Activated CD8-positive, alpha-beta T cell treated with anti-CD3 and anti-CD28 coated beads for 36 hours (primary cell): ENCODE measurements at regions not wholly inside any gene's neighbourhood (a gene's known extent, or its start where the extent isn't known, plus 50 kb on each side); places are given as distances from the start of the nearest gene placed in this dataset.
A peak's percentile ranks its signal among the peaks of the same experiment; 100 is the strongest.
"Not testable (repeated sequence)": the region's sequence is repeated elsewhere in the genome, so short reads cannot be mapped to it uniquely, and the experiment has no call there.

Experiments used
- ATAC-seq: fragments of 200-7000 bp; cut with Tn5 transposase; one replicate; pipeline ENCODE4 v1.10.0; 2021; ENCODE audit warnings: mild to moderate bottlenecking, moderate library complexity
- CTCF ChIA-PET: fragments of 350-600 bp; sonication (Branson Sonifier 250); formaldehyde crosslinking; loops from one replicate; lab custom pipeline; 2021; ENCODE audit warnings: antibody characterized with exemption; lab: Charles Lee
- POLR2A ChIA-PET: fragments of 350-600 bp; sonication (Branson Sonifier 250); formaldehyde crosslinking; loops from one replicate; lab custom pipeline; 2021; ENCODE audit warnings: antibody characterized with exemption; lab: Charles Lee
- DNase-seq: peaks from one replicate; pipeline ENCODE4 v3.0.0-alpha.2; 2020
- H3K27ac Mint-ChIP-seq: one replicate; pipeline ENCODE4 v1.8.0; 2021; ENCODE audit warnings: mild to moderate bottlenecking, mixed read lengths
- H3K27me3 Mint-ChIP-seq: one replicate; pipeline ENCODE4 v1.8.0; 2021; ENCODE audit warnings: mixed read lengths
- H3K36me3 Mint-ChIP-seq: one replicate; pipeline ENCODE4 v1.8.0; 2021; ENCODE audit warnings: low read depth, mixed read lengths
- H3K4me1 Mint-ChIP-seq: one replicate; pipeline ENCODE4 v1.8.0; 2021; ENCODE audit warnings: low read depth, mixed read lengths
- H3K4me3 Mint-ChIP-seq: one replicate; pipeline ENCODE4 v1.8.0; 2021; ENCODE audit warnings: mild to moderate bottlenecking, moderate library complexity, mixed read lengths
- H3K9me3 Mint-ChIP-seq: one replicate; pipeline ENCODE4 v1.8.0; 2021; ENCODE audit warnings: mixed read lengths
- CTCF ChIP-seq: fragments of 200-600 bp; IDR thresholded peaks from one replicate; pipeline ENCODE4 v1.8.0; 2022; ENCODE audit warnings: antibody characterized with exemption, mild to moderate bottlenecking
- intact Hi-C: fragments of 100-400 bp; cut with micrococcal nuclease; formaldehyde crosslinking; loops from one replicate; pipeline ENCODE4 v1.10.0; 2022

- no peak for DNase-seq
- CTCF ChIA-PET = no interaction called here
- POLR2A ChIA-PET = no interaction called here
- no peak overlapping the region for H3K27ac Mint-ChIP-seq
- no peaks in the 10 kb centered on the region for H3K36me3 Mint-ChIP-seq
- no peak for ATAC-seq
- peaks cover 6% of the 10 kb centered on the region for H3K9me3 Mint-ChIP-seq
- no peaks in the 10 kb centered on the region for H3K4me1 Mint-ChIP-seq
- H3K27me3 Mint-ChIP-seq = no peaks in the 10 kb centered on the region
- no peak for TF ChIP-seq CTCF
- no peak overlapping the region for H3K4me3 Mint-ChIP-seq
- intact Hi-C loops = no loop called here
Observed at GRCh38 chr1:187689129-187689528, 860.4 kb downstream of the PLA2G4A start.

GRCh38 chr1:187691439-187691838 lies 862.7 kb downstream of the PLA2G4A start:
- TF ChIP-seq CTCF = no peak
- CTCF ChIA-PET = no interaction called here
- Mint-ChIP-seq H3K36me3 (no peaks in the 10 kb centered on the region), H3K27ac (no peak overlapping the region), H3K9me3 (peaks cover 6% of the 10 kb centered on the region), H3K27me3 (no peaks in the 10 kb centered on the region), H3K4me3 (no peak overlapping the region), H3K4me1 (no peaks in the 10 kb centered on the region)
- intact Hi-C loops = no loop called here
- POLR2A ChIA-PET = no interaction called here
- DNase-seq (no peak), ATAC-seq (peak; percentile 62)

- ChIA-PET POLR2A (no interaction called here), CTCF (no interaction called here)
- DNase-seq (no peak), ATAC-seq (no peak)
- Mint-ChIP-seq H3K36me3 (no peaks in the 10 kb centered on the region), H3K27ac (no peak overlapping the region), H3K9me3 (peaks cover 6% of the 10 kb centered on the region), H3K4me3 (no peak overlapping the region), H3K4me1 (no peaks in the 10 kb centered on the region), H3K27me3 (no peaks in the 10 kb centered on the region)
- intact Hi-C loops = no loop called here
- TF ChIP-seq CTCF = no peak
Observed at GRCh38 chr1:187692799-187693198, 864.0 kb downstream of the PLA2G4A start.

GRCh38 chr1:187696073-187696472 lies 867.3 kb downstream of the PLA2G4A start:
- intact Hi-C loops = no loop called here
- no peak overlapping the region for H3K4me3 Mint-ChIP-seq
- no peaks in the 10 kb centered on the region for H3K36me3 Mint-ChIP-seq
- H3K27me3 Mint-ChIP-seq = no peaks in the 10 kb centered on the region
- CTCF ChIA-PET = no interaction called here
- no peak for ATAC-seq
- no peak overlapping the region for H3K27ac Mint-ChIP-seq
- H3K9me3 Mint-ChIP-seq = no peaks in the 10 kb centered on the region
- H3K4me1 Mint-ChIP-seq = no peaks in the 10 kb centered on the region
- POLR2A ChIA-PET = no interaction called here
- DNase-seq = no peak
- no peak for TF ChIP-seq CTCF

GRCh38 chr1:187703138-187704130 lies 874.7 kb downstream of the PLA2G4A start:
- H3K9me3 Mint-ChIP-seq, H3K4me1 Mint-ChIP-seq, intact Hi-C loops, CTCF ChIA-PET, H3K27me3 Mint-ChIP-seq, DNase-seq, H3K27ac Mint-ChIP-seq, H3K36me3 Mint-ChIP-seq, POLR2A ChIA-PET, ATAC-seq, H3K4me3 Mint-ChIP-seq: not testable (repeated sequence)
